ENCODE measurements at regions not wholly inside any gene's neighbourhood (a gene's known extent, or its start where the extent isn't known, plus 50 kb on each side); places are given as distances from the start of the nearest gene placed in this dataset.

DNA sequence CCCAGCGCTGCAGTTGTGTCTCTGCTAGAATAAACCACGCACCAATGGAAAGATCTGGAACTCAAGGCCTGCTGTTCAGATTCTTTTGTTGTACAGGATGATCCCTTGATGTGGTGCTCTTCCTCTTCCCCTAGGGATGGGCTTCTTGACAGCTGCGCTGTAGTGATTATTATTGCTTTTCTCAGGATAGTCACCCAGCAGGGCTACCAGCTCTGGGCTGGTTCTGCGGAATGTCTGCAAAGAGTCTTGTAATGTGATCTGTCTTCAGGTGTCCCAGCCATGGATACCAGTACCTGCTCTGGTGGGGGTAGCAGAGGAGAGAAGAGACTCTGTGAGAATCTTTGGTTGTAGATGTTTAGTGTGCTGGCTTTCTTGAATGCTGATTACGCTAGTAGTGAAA, 974.2 kb downstream of the NSUN3 start:
- TF ChIP-seq, protein P1, sequence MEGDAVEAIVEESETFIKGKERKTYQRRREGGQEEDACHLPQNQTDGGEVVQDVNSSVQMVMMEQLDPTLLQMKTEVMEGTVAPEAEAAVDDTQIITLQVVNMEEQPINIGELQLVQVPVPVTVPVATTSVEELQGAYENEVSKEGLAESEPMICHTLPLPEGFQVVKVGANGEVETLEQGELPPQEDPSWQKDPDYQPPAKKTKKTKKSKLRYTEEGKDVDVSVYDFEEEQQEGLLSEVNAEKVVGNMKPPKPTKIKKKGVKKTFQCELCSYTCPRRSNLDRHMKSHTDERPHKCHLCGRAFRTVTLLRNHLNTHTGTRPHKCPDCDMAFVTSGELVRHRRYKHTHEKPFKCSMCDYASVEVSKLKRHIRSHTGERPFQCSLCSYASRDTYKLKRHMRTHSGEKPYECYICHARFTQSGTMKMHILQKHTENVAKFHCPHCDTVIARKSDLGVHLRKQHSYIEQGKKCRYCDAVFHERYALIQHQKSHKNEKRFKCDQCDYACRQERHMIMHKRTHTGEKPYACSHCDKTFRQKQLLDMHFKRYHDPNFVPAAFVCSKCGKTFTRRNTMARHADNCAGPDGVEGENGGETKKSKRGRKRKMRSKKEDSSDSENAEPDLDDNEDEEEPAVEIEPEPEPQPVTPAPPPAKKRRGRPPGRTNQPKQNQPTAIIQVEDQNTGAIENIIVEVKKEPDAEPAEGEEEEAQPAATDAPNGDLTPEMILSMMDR (IDR thresholded peaks at IDR 0.05) = no peak
- no peak for TF ChIP-seq POLR2A (IDR thresholded peaks at IDR 0.05)

Measured in body of pancreas (tissue), 4 donors.